SW480 (cell line): ENCODE measurements at regions not wholly inside any gene's neighbourhood (a gene's known extent, or its start where the extent isn't known, plus 50 kb on each side); places are given as distances from the start of the nearest gene placed in this dataset.

Source experiments
- DNase-seq: peaks from one replicate; pipeline ENCODE4 v3.0.0-alpha.2; 2016; ENCODE audit warnings: low spot score

GRCh38 chr17:72497915-72498314 lies 377.1 kb downstream of the SOX9 start:
- DNase-seq: no peak

- DNase-seq: no peak
Observed at GRCh38 chr17:72498364-72499210, 377.8 kb downstream of the SOX9 start.

DNA sequence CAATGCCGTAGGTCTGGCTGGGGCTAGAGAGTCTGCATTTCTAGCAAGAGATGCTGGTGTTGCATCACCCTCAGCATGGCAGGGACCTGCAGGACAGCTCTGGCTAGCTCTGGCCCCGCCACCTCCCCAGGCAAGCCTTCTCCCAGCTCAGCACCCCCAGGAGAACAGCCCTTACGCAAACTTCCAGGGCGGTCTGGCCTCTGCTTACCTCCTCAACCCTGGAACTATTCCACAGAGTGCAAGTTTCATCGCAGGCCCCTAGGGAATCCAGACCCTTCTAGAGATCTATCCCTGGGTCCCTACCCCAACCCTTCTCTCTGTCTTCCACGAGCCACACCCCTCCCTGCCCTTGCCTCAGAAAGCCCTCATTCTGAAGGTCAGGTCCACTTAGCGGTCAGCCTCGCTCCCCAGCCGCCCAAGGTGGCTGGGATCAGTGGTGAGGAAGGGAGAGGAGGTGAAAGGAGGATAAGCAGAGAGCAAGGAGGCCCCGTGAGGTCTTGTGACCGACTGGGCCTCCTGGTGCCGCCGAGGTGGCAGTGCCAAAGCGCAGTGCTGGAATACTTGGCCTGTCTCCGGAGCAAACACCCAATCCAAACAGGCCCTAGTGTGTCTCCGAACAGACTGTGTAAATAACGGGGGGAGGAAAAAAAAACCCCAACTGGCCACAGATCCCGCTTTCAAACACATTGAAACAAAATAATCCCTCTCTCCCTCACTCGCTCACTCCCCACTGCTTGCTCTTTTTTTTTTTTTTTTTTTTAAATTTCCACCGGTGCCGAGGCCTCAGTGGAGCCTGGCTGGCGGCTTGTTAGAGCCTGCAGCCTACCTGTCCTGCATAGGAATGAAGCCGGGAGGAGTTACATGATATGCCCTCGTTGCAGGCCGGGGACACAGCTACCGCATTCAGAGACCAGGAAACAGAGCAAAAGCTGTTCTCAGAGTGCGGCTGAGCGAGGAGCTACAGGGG lies 380.9 kb downstream of the SOX9 start:
- DNase-seq: no peak

GRCh38 chr17:72502371-72503341 lies 381.8 kb downstream of the SOX9 start:
- DNase-seq: no peak

DNA sequence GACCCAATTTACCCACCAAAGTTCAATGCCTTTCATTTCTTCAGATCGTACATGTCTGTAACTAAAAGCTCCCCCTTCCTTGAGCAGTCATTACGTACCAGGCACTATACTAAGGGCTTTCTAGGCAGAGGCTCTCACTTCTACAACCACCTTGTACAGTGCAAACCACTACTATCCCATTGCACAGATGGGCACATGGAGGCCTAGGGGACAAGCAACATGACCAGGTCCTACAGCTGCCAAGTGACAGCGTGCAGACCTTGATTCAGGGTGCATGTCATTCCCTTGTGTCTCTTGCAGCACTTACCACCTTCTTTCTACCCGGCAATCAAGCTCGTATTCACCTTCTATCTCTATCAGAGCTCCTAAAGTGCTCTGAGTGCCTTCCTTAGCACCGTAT lies 382.7 kb downstream of the SOX9 start:
- no peak for DNase-seq

- DNase-seq: no peak
Observed at GRCh38 chr17:72504783-72505182, 384.0 kb downstream of the SOX9 start.

GRCh38 chr17:72506773-72507172 lies 386.0 kb downstream of the SOX9 start:
- no peak for DNase-seq

DNA sequence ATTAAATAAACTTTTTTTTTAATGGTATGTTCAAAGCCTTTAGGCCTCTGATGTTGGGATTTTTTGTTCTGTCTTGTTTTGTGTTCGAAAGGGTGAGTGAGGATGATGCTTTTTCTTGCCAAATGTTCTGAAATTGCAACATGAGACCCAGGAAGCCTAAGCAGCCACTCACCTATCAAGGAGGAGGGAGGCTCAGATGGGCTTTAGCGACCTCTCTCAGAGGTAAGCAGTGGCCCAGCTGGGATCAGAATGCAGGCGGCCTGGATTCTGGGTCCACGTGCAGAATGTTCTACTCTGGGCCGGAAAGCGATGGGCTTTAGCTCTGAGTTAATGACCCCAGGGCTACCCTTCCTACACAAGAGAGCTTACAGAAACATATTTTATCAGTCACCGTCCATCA lies 386.6 kb downstream of the SOX9 start:
- no peak for DNase-seq

- DNase-seq: peak; percentile 80
Observed at GRCh38 chr17:72510351-72511016, 389.7 kb downstream of the SOX9 start.

DNA sequence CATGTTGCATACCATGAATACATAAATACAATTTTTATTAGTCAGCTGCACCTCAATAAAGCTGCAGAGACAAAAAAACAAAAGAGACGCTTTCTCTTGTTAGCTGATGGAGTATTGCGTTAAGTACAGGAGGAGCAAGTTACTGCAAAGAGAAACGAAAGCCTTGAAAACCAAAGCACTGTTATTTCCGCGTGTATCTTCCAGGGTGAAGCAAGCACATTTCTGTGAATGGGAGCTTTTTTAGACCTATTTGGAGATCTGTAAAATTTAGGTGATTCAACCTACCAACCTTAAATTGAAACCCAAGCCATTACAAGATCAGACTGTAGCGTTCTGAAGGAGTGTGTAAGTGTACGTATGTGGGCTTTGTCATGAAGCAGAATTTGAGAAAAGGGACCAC lies 390.4 kb downstream of the SOX9 start:
- no peak for DNase-seq

DNA sequence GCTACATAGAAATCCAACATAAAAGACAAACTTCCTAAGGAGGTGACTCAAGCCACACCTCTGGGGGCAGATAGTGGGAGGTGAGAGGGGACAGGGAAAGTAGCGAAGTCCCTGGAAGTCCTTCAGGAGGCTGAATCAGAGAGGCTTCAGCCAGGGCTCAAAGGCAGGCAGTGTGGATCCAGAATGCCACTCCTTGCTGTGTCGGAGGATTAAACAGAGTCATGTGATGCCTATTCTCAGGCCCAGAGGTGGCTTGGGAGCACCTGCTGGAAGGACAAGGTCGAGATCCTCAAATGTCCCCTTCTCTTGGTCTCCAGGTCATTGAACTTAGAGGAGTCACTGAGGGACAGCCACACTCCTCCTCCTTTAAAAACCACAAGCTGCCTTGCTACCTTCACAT lies 391.1 kb downstream of the SOX9 start:
- peak; percentile 35 for DNase-seq

DNA sequence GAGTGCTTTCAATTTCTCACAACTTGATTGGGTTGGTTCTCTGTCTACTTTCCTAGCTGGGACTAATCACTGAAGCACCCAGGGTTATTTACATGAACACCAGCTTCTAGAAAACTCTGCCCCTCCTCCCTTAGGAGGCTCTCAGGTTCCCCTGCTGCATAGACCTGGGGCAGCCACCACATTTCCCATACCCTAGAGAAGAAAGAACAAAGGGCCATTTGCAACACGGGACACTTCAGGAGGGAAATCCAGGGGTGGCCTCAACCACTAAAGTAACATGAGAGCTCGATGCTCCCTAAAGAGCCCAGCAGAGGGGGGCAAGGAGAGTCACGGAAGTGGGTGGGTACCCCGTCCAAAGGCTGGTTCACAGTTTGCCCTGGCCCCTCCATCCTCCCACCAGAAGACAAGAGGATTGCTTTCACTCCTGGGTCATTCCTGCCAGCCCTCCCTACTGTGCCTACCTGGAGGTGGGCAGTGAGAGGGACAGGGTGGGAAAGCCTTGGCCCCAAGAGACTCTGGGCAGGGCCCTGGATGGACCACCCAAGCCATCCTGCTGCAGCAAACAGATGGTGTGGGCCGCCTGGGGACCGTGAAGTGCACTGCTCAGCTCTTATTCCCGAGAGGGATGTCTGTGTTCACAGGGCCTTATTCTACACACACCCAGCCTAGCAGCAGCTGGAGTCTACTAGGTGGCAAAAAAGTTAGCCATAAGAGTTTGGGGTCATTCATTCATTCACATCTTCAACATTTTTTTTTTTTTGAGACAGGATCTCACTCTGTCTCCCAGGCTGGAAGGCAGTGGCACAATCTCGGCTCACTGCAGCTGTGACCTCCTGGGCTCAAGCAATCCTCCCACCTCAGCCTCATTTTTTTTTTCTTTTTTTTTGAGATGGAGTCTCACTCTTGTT lies 392.1 kb downstream of the SOX9 start:
- DNase-seq: peak; percentile 32

DNA sequence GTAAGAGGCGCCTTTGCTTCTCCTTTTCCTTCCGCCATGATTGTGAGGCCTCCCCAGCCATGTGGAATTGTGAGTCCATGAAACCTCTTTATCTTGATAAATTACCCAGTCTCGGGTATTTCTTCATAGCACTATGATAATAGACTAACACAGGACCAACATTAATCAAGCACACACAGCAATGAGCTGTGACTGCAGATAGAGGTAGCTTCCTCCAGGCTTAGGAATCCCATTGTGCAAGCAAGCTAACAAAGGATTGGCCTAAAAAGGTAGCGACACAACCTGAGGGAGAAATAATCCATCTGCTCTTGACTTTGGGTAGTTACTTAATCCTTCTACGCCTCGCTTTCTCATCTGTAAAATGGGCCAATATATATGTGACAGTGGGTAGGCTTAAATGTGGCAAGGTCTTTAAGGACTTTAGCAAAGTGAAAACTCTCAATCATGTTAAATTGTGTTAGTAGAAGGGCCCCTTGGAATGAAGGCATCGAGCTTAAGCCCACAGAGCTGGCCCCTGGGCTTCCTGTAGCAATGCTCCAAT lies 393.6 kb downstream of the SOX9 start:
- DNase-seq: no peak

GRCh38 chr17:72514891-72515290 lies 394.1 kb downstream of the SOX9 start:
- no peak for DNase-seq

DNA sequence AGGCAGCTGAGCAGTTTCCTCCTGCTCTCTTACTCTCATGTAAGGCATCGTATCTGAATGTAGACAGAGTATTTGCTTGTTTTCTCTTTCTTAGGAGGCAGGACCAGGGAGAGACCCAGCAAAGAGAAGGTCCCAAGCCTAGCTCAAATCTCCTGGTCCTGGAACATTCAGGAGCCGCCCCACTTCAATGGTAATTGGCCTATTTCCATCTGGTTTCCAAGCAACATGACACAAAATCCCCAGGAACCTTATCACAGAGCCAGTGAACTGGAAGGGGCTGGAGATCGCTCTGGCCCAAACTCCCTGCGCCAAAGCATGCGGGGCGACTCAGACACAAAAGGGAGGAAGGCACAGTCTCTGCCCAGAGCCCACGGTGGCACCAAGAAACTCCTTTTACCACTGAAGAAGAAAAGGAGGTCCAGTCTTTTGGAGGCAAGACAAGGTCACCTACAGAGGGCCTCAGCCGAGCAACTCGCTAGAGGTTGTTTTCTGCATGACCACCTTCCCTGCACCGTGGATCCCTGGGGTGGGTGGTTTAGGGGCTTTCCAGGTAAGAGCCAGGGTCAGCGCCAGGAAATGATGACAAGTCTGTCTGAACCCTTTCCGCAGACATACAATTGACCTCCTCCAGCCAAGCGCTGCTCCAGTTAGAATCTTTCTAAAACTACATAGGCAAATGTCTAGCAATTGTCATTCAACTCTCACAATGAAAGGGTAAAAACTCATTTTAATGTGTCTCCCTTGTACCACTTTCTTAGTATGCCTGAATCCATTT lies 394.7 kb downstream of the SOX9 start:
- DNase-seq: no peak

GRCh38 chr17:72516772-72517399 lies 396.1 kb downstream of the SOX9 start:
- no peak for DNase-seq

GRCh38 chr17:72517413-72518158 lies 396.8 kb downstream of the SOX9 start:
- DNase-seq: no peak
